Neural progenitor cell (in vitro differentiated cells): ENCODE measurements at regions not wholly inside any gene's neighbourhood (a gene's known extent, or its start where the extent isn't known, plus 50 kb on each side); places are given as distances from the start of the nearest gene placed in this dataset.

Source experiments
- EZH2 ChIP-seq: fragments of 200-600 bp; sonication (generic); IDR thresholded peaks from 2 replicates; pipeline ENCODE4 v1.6.1; 2017; ENCODE audit warnings: antibody characterized with exemption, mild to moderate bottlenecking, moderate library complexity
- EZH2phosphoT487 ChIP-seq: fragments of 200-600 bp; sonication (generic); IDR thresholded peaks from 2 replicates; pipeline ENCODE4 v1.6.1; 2017; ENCODE audit warnings: antibody characterized with exemption
- TF ChIP-seq, protein P1 (sequence below): fragments of 200-600 bp; sonication (generic); IDR thresholded peaks from 2 replicates; pipeline ENCODE4 v1.5.1; 2017; ENCODE audit warnings: antibody characterized with exemption, mild to moderate bottlenecking

- TF ChIP-seq, protein P1, sequence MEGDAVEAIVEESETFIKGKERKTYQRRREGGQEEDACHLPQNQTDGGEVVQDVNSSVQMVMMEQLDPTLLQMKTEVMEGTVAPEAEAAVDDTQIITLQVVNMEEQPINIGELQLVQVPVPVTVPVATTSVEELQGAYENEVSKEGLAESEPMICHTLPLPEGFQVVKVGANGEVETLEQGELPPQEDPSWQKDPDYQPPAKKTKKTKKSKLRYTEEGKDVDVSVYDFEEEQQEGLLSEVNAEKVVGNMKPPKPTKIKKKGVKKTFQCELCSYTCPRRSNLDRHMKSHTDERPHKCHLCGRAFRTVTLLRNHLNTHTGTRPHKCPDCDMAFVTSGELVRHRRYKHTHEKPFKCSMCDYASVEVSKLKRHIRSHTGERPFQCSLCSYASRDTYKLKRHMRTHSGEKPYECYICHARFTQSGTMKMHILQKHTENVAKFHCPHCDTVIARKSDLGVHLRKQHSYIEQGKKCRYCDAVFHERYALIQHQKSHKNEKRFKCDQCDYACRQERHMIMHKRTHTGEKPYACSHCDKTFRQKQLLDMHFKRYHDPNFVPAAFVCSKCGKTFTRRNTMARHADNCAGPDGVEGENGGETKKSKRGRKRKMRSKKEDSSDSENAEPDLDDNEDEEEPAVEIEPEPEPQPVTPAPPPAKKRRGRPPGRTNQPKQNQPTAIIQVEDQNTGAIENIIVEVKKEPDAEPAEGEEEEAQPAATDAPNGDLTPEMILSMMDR, result no peak
- TF ChIP-seq EZH2 (no peak), EZH2phosphoT487 (no peak)
Measured at GRCh38 chr15:31487811-31488436, 161.3 kb downstream of the KLF13 start.
